GM12891 (cell line): ENCODE measurements at regions not wholly inside any gene's neighbourhood (a gene's known extent, or its start where the extent isn't known, plus 50 kb on each side); places are given as distances from the start of the nearest gene placed in this dataset.

ENCODE experiments used
- DNase-seq: peaks from one replicate; pipeline ENCODE4 v3.0.0; 2011; ENCODE audit warnings: low spot score; ENCODE audit not compliant: insufficient read length
- FAIRE-seq: peaks from 2 replicates; lab custom pipeline; 2011; peaks lifted over from hg19 to GRCh38; lab: Jason Lieb, UNC
- PAX5 ChIP-seq: IDR thresholded peaks from 2 replicates; pipeline ENCODE4 v1.6.1; 2011; ENCODE audit warnings: low read length, moderate library complexity, mild to moderate bottlenecking; ENCODE audit not compliant: insufficient read depth, severe bottlenecking
- POLR2A ChIP-seq: IDR thresholded peaks from 2 replicates; pipeline ENCODE4 v1.6.1; 2011; ENCODE audit warnings: low read depth, low read length, control low read depth
- POLR2AphosphoS5 ChIP-seq: IDR thresholded peaks from 2 replicates; pipeline ENCODE4 v1.6.1; 2011; ENCODE audit warnings: low read depth, low read length, control low read depth
- POU2F2 ChIP-seq: IDR thresholded peaks from 2 replicates; pipeline ENCODE4 v1.6.1; 2011; ENCODE audit warnings: low read depth, mild to moderate bottlenecking, control low read depth, low read length, moderate library complexity
- SPI1 ChIP-seq: IDR thresholded peaks from 2 replicates; pipeline ENCODE4 v1.6.1; 2011; ENCODE audit warnings: low read depth, low read length, control low read depth
- TAF1 ChIP-seq: IDR thresholded peaks from 2 replicates; pipeline ENCODE4 v1.6.1; 2011; ENCODE audit warnings: low read depth, low read length, control low read depth

DNA sequence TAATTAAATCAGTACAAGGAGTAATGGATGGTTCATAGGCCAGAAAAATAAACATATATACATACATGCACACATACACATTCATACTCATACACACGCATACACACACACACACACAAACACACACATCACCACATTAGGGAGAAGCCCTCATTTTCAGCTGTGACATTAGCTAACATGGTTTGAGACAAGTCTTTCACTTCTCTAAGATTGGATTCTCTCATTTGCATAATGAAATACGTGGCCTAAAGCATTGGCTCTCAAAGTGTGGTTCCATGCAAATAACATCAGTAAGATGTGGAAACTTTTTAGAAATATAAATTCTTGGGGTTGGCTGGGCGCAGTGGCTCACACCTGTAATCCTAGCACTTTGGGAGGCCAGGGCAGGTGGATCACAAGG, 452.6 kb downstream of the TAFA4 start:
- DNase-seq (no peak), FAIRE-seq (no peak)
- no peak for TF ChIP-seq POU2F2
- TF ChIP-seq POLR2AphosphoS5 = no peak
- no peak for TF ChIP-seq PAX5
- no peak for TF ChIP-seq SPI1
- no peak for TF ChIP-seq POLR2A
- TF ChIP-seq TAF1 = no peak

DNA sequence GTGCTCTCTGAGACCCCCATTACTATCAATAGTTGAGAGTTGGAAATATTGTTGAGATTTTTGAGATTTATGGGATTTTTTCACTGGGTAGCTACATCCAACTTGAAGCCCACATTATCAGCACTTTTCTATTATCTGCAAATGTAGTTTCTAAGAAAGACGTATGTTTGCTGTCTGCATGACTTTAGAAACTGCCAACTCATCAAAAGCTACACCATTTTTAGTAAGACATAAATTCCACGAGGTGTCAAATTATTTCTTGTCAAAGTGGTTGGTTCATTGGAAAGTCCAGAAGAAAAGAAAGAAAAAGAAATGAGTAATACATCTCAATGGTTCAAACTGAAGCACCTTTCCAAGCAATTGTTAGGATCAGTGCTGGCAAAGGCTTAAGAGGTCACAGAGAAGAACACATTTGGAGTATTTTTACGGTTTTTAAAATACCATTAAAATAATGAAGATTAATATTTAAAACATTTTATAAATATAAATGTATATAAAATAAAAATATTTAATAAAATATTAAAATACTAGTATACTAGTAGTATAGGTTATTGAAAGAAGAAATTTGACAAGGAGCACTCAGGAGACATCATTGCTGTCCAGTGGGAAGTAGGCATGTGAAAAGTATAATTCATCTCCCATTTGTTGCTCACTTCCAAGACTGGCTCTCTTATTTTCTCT, 463.5 kb downstream of the TAFA4 start:
- no peak for FAIRE-seq
- TF ChIP-seq TAF1 (no peak), POLR2A (no peak), SPI1 (no peak), PAX5 (no peak), POLR2AphosphoS5 (no peak), POU2F2 (no peak)
- DNase-seq = no peak

DNA sequence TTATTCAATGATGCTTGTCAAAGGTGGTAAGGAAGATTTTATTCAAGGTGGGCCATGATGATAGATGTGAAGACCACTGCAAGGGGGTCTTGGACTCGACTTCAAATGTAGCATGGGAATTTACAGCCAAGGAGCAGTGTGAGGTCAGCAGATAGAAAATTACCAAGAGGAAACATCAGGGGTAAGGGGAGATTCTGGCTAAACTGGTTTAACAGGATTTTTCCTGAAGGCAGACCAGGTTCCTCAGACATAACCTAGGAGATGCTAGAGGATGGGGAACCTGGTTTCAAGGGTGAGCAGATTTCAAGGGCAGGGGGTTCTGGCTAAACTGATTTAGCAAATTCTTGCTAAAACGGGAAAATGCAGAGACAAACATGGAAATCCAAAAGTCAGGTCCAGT, 464.9 kb downstream of the TAFA4 start:
- FAIRE-seq = no peak
- TF ChIP-seq POU2F2 = no peak
- no peak for TF ChIP-seq POLR2A
- TF ChIP-seq SPI1 = no peak
- no peak for TF ChIP-seq TAF1
- no peak for TF ChIP-seq PAX5
- TF ChIP-seq POLR2AphosphoS5 = no peak
- DNase-seq = no peak

DNA sequence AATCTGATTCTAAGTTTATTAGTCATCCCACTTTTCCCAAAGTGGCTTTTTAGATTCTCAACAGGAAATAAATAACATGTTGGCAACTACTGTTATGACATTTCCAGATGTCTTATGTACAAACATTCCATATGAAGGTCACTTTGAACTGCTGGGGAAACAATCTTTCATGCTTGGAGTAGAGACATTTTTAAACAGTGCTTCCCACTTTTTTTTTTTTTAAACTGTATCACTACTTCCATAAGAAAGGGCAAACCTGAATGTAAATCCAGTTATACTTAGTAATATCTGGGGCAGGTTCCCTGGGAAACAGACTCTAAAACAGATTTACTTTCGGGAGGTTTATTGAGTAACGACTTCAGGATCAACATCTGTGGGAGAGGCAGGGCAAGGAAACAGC, 473.8 kb downstream of the TAFA4 start:
- no peak for DNase-seq
- TF ChIP-seq POU2F2 (no peak), POLR2AphosphoS5 (no peak), PAX5 (no peak), POLR2A (no peak), SPI1 (no peak), TAF1 (no peak)
- FAIRE-seq = no peak

DNA sequence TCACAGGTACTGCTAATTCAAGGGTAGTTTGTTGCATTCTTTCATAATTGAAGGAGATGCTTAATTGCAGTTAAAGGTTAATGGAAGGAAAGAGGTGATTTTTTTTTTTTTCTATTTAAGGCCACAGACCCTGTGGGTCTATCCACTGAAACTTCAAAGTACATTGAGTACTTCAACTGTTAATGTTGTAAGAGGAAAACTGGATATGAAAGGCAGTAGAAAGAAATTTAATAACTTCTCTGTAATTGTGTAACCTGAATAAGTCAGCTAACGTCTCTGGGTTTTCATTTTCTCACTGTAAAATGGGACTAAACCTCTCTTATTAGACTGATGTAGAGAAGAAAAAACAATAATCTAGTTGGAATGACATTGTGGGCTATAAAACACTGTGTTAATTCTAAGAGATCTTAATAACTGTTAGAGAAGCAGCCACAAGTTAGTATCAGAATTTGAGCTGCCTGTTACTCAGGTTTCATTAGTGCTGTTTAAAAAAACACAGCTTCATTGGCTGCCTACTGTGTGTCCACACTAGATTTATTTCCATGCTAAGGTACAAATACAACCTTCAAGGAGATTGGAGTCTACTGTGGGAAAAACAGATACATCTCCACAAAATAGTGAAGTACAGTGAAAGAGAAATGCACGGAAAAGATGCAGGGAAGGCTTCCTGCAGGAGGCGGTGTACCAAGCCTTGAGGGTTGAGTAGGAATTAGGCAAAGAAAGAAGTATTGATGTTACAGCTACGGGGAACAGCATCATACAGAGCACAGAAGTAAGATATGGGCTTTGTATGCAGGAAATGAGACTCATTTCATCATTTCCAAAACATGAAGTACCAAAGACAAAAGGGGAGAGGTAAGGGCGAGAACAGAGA, 483.6 kb downstream of the TAFA4 start:
- no peak for FAIRE-seq
- no peak for DNase-seq

DNA sequence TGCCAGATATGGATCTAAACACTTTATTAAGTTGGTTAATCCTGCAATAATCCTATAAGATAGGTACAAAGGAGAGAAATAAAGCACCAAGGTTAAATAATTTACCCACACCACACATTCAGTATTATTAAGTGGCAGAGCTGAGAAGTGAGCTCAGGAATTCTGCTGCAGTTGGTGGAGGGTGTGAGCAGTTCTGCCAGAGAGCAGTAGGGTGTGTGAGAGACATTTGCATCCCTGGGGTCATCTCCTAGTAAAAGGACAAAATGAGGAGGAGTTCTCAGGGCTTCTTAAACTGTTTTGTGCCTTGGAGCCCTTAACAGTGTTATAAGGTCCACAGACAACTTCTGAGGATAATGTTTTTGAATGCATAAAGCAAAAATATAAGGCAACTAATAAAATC, 484.5 kb downstream of the TAFA4 start:
- no peak for FAIRE-seq
- TF ChIP-seq POLR2AphosphoS5 (no peak), POLR2A (no peak), PAX5 (no peak), POU2F2 (no peak), SPI1 (no peak)
- no peak for DNase-seq

More for the DNA sequence above, 483.6 kb downstream of the TAFA4 start:
- no peak for TF ChIP-seq POLR2AphosphoS5
- TF ChIP-seq POU2F2 = no peak
- no peak for TF ChIP-seq SPI1
- no peak for TF ChIP-seq POLR2A
- TF ChIP-seq PAX5 = no peak

DNA sequence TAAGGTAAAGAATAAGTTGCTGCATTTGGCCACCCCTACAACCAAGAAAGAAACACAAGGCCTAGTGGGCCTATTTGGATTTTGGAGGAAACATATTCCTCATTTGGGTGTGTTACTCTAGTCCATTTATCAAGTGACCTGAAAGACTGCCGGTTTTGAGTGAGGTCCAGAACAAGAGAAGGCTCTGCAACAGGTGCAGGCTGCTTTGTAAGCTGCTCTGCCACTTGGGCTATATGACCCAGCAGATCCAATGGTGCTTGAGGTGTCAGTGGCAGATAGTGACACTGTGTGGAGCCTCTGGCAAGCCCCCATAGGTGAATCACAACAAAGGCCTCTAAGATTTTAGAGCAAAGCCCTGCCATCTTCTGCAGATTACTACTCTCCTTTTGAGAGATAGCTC, 491.3 kb downstream of the TAFA4 start:
- DNase-seq (no peak), FAIRE-seq (no peak)
- TF ChIP-seq SPI1 (no peak), POLR2A (no peak), POLR2AphosphoS5 (no peak), TAF1 (no peak), PAX5 (no peak)

DNA sequence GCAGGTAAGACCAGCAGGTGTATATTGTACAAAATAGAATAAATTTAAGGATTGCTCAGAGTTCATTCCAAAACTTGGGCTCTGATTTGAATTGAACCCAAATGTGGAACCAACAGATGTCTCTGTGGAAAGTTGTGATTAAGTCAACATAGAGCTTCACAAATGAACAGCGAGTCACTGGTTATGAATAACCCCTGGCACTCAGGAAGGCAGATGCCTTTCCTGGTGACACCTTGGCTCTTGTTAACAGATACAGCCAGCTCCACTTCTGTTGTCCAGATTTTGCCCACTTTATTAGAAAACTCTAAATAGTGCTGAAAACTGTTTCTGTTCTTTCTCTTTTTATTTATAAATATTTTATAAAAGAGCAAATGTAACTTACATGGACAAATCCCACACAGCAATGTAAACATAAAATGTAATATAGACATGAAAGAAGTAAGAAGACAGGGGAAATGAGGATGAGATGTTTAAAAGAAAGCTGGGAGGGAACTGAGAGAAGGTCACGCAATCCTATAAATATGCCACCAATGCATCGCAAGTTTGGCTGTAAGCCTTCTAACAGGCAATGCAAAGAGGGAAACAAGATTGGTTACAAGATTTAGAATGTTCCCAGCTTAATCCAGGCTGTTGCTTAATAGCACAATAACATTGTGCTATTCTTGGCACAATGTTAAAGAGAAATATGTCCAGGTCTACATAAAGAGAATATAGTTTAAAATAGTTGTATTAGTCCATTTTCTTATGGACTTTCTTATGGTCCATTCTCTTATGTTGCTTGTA, 495.5 kb downstream of the TAFA4 start:
- TF ChIP-seq TAF1 (no peak), PAX5 (no peak), SPI1 (no peak), POU2F2 (no peak), POLR2AphosphoS5 (no peak), POLR2A (no peak)
- FAIRE-seq (no peak), DNase-seq (no peak)

DNA sequence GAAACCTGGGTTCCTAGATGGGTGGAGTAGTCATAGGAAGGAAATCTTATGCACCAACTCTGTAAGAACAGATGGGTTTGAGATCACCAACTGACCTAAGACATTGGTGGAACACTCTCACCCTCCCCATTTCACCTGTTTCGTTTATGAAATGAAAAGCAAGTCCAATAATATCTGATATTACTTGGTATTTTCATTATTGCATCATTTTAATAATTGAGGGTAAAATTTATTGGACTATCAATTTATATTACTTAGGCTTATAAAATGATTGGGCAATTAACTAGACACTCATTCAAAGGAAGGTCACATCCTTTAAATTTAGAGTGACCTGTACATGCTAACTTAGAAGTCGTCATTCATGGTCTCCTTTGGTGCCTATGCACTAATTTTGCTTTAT, 503.9 kb downstream of the TAFA4 start:
- TF ChIP-seq POU2F2 (no peak), TAF1 (no peak), POLR2AphosphoS5 (no peak), SPI1 (no peak), POLR2A (no peak), PAX5 (no peak)
- DNase-seq (no peak), FAIRE-seq (no peak)

DNA sequence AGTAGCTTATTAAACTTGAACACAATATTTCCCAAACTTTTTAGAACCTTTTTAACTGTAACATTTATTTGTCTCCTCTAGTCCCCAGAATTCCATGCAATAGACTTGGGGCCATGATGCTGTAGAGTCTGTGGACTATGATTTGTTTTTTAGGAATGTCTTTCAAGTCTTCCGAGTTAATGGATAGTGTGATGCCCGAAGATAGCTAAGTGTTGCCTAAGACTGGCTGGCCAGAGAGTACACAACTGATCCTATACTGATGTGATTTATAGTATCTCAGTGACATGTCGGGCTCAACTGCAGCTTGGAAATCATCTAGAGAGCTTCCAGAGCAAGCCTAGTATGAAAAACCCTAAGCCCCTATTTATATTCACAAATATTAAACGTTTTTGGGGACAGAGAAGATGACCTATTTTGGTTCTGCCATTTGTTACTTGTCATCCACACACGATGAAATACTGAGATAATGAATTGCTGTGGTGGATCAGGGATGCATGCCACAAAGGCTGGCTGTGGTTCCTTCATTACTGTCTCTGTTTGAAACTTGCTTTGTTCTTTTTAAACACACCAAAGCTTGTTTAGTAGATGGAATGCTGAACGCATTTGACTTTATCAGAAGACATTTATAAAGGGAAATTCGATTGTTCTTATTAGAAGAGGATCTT, 507.4 kb downstream of the TAFA4 start:
- TF ChIP-seq SPI1 (no peak), POLR2AphosphoS5 (no peak), TAF1 (no peak), POLR2A (no peak), POU2F2 (no peak), PAX5 (no peak)
- FAIRE-seq = no peak
- no peak for DNase-seq
